Astrocyte (in vitro differentiated cells and primary cell): ENCODE measurements at regions not wholly inside any gene's neighbourhood (a gene's known extent, or its start where the extent isn't known, plus 50 kb on each side); places are given as distances from the start of the nearest gene placed in this dataset.

Experiments used
- DNase-seq: peaks from one replicate; pipeline ENCODE4 v3.0.0-alpha.2; 2010; ENCODE audit warnings: low read depth
- FAIRE-seq: peaks from 2 replicates; lab custom pipeline; 2011; peaks lifted over from hg19 to GRCh38; lab: Jason Lieb, UNC
- H2AFZ ChIP-seq: 2 replicates; pipeline ENCODE4 v1.6.0; 2012; ENCODE audit warnings: low read depth, low read length, inconsistent platforms
- H3K27ac ChIP-seq: 2 replicates; pipeline ENCODE4 v1.5.1; 2011; ENCODE audit warnings: low read depth, low read length, inconsistent platforms
- H3K27me3 ChIP-seq: 2 replicates; pipeline ENCODE4 v1.6.0; 2011; ENCODE audit warnings: low read length, inconsistent platforms; ENCODE audit not compliant: insufficient read depth
- H3K36me3 ChIP-seq: 2 replicates; pipeline ENCODE4 v1.5.1; 2011; ENCODE audit warnings: low read length, inconsistent platforms; ENCODE audit not compliant: insufficient read depth
- H3K4me1 ChIP-seq: 2 replicates; pipeline ENCODE4 v1.5.1; 2011; ENCODE audit warnings: low read length, inconsistent platforms; ENCODE audit not compliant: insufficient read depth
- H3K4me2 ChIP-seq: 2 replicates; pipeline ENCODE4 v1.6.0; 2012; ENCODE audit warnings: low read length, inconsistent platforms
- H3K4me3 ChIP-seq: 2 replicates; pipeline ENCODE4 v1.5.1; 2011; ENCODE audit warnings: low read depth, mild to moderate bottlenecking, low read length, inconsistent platforms; ENCODE audit not compliant: insufficient read depth
- H3K79me2 ChIP-seq: 2 replicates; pipeline ENCODE4 v1.6.0; 2012; ENCODE audit warnings: mild to moderate bottlenecking, low read length, inconsistent platforms; ENCODE audit not compliant: insufficient read depth
- H3K9ac ChIP-seq: 2 replicates; pipeline ENCODE4 v1.6.0; 2012; ENCODE audit warnings: mild to moderate bottlenecking, low read length, inconsistent platforms
- H3K9me3 ChIP-seq: 2 replicates; pipeline ENCODE4 v1.5.1; 2012; ENCODE audit warnings: low read depth, mild to moderate bottlenecking, low read length, inconsistent platforms; ENCODE audit not compliant: insufficient read depth
- H4K20me1 ChIP-seq: 2 replicates; pipeline ENCODE4 v1.6.0; 2012; ENCODE audit warnings: low read length, inconsistent platforms; ENCODE audit not compliant: insufficient read depth
- H3K27ac Mint-ChIP-seq: one replicate; pipeline ENCODE4 v1.8.0; 2021; ENCODE audit warnings: mild to moderate bottlenecking, mixed read lengths; ENCODE audit not compliant: unreplicated experiment
- H3K27me3 Mint-ChIP-seq: one replicate; pipeline ENCODE4 v1.8.0; 2021; ENCODE audit warnings: low read depth, mixed read lengths; ENCODE audit not compliant: unreplicated experiment
- H3K36me3 Mint-ChIP-seq: one replicate; pipeline ENCODE4 v1.8.0; 2021; ENCODE audit warnings: low read depth, mixed read lengths; ENCODE audit not compliant: unreplicated experiment
- H3K4me1 Mint-ChIP-seq: one replicate; pipeline ENCODE4 v1.8.0; 2021; ENCODE audit warnings: low read depth, mixed read lengths; ENCODE audit not compliant: unreplicated experiment
- H3K4me3 Mint-ChIP-seq: one replicate; pipeline ENCODE4 v1.8.0; 2021; ENCODE audit warnings: mild to moderate bottlenecking, moderate library complexity, mixed read lengths; ENCODE audit not compliant: unreplicated experiment
- H3K9me3 Mint-ChIP-seq: one replicate; pipeline ENCODE4 v1.8.0; 2021; ENCODE audit warnings: mild to moderate bottlenecking, mixed read lengths; ENCODE audit not compliant: unreplicated experiment
- EZH2 ChIP-seq: IDR thresholded peaks from 2 replicates; pipeline ENCODE4 v1.6.1; 2012; ENCODE audit warnings: mild to moderate bottlenecking, low read length, inconsistent platforms; ENCODE audit not compliant: insufficient read depth
- TF ChIP-seq, protein P1 (sequence below): IDR thresholded peaks from 2 replicates; pipeline ENCODE4 v1.5.1; 2011; ENCODE audit warnings: low read depth, mild to moderate bottlenecking, inconsistent platforms, low read length, moderate library complexity; ENCODE audit not compliant: insufficient read depth

DNA sequence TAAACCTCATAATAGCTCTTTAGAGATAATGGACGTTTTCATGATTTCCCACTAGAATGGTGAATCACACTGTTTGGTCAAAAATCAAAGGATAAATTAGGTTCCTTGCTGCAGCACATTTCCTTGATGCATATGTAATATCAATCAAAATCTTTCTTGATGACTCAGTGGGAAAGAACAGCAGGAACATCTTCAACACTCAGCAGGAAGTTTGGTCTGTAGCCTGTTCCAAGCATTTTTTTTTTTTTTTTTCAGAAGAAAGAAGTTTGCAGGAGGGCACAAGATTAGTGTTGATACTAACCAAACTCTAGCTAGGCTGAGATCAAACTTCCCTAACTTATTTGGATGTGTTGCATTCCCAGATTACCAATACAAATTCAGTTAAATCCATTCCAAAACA lies 1529.8 kb downstream of the FAM181B start:
- no peak overlapping the region for H3K4me3 ChIP-seq
- FAIRE-seq: no peak

DNA sequence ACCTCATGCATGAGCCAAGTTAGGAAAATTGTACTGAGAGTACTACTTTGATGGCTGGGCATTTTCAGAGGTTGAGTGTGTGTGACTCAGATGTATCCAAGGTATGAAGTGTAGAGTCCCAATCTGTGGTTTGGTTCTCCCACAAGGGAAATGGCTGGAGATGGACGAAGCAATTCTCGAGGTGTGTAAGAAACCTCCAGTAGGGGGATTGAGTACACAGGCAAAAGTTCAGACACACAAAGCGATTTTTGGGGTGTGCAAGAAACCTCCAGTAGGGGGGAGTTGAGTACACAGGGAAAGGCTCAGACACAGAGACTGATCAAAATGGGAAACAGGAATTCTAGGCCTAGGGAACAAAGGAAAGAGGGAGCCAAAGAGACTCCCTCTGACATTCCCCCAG lies 1536.3 kb downstream of the FAM181B start:
- no peak overlapping the region for H3K27ac Mint-ChIP-seq
- Histone ChIP-seq H3K79me2 (no peaks in the 10 kb centered on the region), H2AFZ (no peak overlapping the region), H3K9me3 (peaks cover 15% of the 10 kb centered on the region), H3K27me3 (no peaks in the 10 kb centered on the region), H3K36me3 (no peaks in the 10 kb centered on the region), H3K9ac (no peak overlapping the region), H3K27ac (no peak overlapping the region), H3K4me2 (no peak overlapping the region), H3K4me1 (no peaks in the 10 kb centered on the region), H3K4me3 (no peak overlapping the region), H4K20me1 (no peaks in the 10 kb centered on the region)
- H3K4me3 Mint-ChIP-seq: no peak overlapping the region
- H3K36me3 Mint-ChIP-seq: no peaks in the 10 kb centered on the region
- FAIRE-seq (no peak), DNase-seq (no peak)
- TF ChIP-seq EZH2: no peak
- TF ChIP-seq, protein P1, sequence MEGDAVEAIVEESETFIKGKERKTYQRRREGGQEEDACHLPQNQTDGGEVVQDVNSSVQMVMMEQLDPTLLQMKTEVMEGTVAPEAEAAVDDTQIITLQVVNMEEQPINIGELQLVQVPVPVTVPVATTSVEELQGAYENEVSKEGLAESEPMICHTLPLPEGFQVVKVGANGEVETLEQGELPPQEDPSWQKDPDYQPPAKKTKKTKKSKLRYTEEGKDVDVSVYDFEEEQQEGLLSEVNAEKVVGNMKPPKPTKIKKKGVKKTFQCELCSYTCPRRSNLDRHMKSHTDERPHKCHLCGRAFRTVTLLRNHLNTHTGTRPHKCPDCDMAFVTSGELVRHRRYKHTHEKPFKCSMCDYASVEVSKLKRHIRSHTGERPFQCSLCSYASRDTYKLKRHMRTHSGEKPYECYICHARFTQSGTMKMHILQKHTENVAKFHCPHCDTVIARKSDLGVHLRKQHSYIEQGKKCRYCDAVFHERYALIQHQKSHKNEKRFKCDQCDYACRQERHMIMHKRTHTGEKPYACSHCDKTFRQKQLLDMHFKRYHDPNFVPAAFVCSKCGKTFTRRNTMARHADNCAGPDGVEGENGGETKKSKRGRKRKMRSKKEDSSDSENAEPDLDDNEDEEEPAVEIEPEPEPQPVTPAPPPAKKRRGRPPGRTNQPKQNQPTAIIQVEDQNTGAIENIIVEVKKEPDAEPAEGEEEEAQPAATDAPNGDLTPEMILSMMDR: no peak
- H3K4me1 Mint-ChIP-seq: no peaks in the 10 kb centered on the region
- H3K9me3 Mint-ChIP-seq: peaks cover 11% of the 10 kb centered on the region
- no peaks in the 10 kb centered on the region for H3K27me3 Mint-ChIP-seq

More for the DNA sequence above, 1529.8 kb downstream of the FAM181B start:
- Histone ChIP-seq H2AFZ (no peak overlapping the region), H3K36me3 (no peaks in the 10 kb centered on the region), H3K79me2 (no peaks in the 10 kb centered on the region), H4K20me1 (no peaks in the 10 kb centered on the region), H3K4me1 (no peaks in the 10 kb centered on the region), H3K27me3 (no peaks in the 10 kb centered on the region), H3K9ac (no peak overlapping the region), H3K27ac (no peak overlapping the region), H3K9me3 (peaks cover 4% of the 10 kb centered on the region), H3K4me2 (no peak overlapping the region)
- Mint-ChIP-seq H3K4me1 (peaks cover 3% of the 10 kb centered on the region), H3K9me3 (peaks cover 5% of the 10 kb centered on the region), H3K27ac (no peak overlapping the region), H3K4me3 (no peak overlapping the region), H3K36me3 (no peaks in the 10 kb centered on the region), H3K27me3 (no peaks in the 10 kb centered on the region)
- DNase-seq: no peak
- no peak for TF ChIP-seq EZH2
- TF ChIP-seq, protein P1: no peak

DNA sequence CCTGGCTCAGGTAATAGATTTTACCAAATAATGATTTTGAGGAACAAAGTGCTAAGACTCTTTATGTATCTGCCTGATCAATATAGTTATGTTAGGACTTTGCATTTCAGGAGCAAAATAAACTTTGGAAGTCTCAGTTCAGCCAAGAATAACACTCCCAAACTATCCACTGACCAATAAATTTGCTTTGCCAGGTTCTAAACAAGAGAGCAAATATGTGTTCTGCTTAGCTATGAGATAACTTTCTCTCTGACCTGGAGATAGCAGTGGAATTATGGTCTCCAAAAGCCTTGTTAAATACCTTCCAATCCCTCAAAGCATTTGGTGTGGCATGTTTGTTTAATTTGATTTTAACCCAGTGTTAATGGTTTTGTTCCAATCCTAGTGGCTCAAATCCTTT lies 1541.1 kb downstream of the FAM181B start:
- no peak overlapping the region for H3K4me3 ChIP-seq
- Mint-ChIP-seq H3K4me1 (no peaks in the 10 kb centered on the region), H3K27me3 (no peaks in the 10 kb centered on the region), H3K27ac (no peak overlapping the region), H3K9me3 (no peaks in the 10 kb centered on the region), H3K36me3 (no peaks in the 10 kb centered on the region), H3K4me3 (no peak overlapping the region)
- no peaks in the 10 kb centered on the region for H4K20me1 ChIP-seq
- no peak overlapping the region for H3K9ac ChIP-seq
- no peak for TF ChIP-seq EZH2
- TF ChIP-seq, protein P1: no peak
- no peaks in the 10 kb centered on the region for H3K36me3 ChIP-seq
- no peaks in the 10 kb centered on the region for H3K4me1 ChIP-seq
- FAIRE-seq (no peak), DNase-seq (no peak)
- H3K79me2 ChIP-seq: no peaks in the 10 kb centered on the region
- H3K27me3 ChIP-seq: no peaks in the 10 kb centered on the region
- H3K9me3 ChIP-seq: peaks cover 7% of the 10 kb centered on the region
- H3K27ac ChIP-seq: no peak overlapping the region
- no peak overlapping the region for H2AFZ ChIP-seq
- no peak overlapping the region for H3K4me2 ChIP-seq
